ENCODE measurements at regions not wholly inside any gene's neighbourhood (a gene's known extent, or its start where the extent isn't known, plus 50 kb on each side); places are given as distances from the start of the nearest gene placed in this dataset.
A peak's percentile ranks its signal among the peaks of the same experiment; 100 is the strongest.
"Not testable (repeated sequence)": the region's sequence is repeated elsewhere in the genome, so short reads cannot be mapped to it uniquely, and the experiment has no call there.

DNA sequence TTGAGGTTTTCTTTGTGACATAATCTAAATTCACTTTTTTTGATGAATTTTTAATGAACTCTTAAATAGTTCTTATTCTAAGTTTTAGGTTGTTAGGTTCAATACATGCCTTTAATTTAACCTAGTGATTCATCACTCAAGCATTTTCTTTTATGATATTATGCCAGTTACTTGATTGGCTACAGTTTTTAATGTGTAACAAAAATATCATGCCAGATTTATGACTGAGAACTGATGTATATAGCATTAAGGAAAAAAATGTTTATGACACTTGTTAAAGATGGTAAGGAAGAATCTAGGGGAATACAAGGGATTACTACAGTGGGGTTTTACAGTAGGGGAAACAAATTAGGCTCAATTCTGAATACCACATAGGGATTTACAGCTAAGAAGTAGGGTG is 103.1 kb downstream of the VGLL3 start:
- Histone ChIP-seq H3K9ac (ENCODE audit: low read depth, low read length) (no peak overlapping the region), H3K4me3 (ENCODE audit: low read length) (no peak overlapping the region), H3K27me3 (ENCODE audit: insufficient read depth, low read length) (no peaks in the 10 kb centered on the region), H3K9me3 (ENCODE audit: insufficient read depth, low read depth, low read length) (no peaks in the 10 kb centered on the region; the same call in 1 of the 2 replicates), H3K4me1 (ENCODE audit: insufficient read depth, low read length) (peaks cover 26% of the 10 kb centered on the region; the same call in 1 of the 2 replicates), H3K27ac (ENCODE audit: low read length) (no peak overlapping the region), H3K36me3 (ENCODE audit: insufficient read depth, low read depth, low read length) (no peaks in the 10 kb centered on the region)

GRCh38 chr3:86880066-86880465 is 110.9 kb downstream of the VGLL3 start:
- Histone ChIP-seq H3K36me3 (ENCODE audit: insufficient read depth, low read depth, low read length) (no peaks in the 10 kb centered on the region), H3K4me1 (ENCODE audit: insufficient read depth, low read length) (peaks cover 9% of the 10 kb centered on the region; the same call in 1 of the 2 replicates), H3K27ac (ENCODE audit: low read length) (no peak overlapping the region), H3K9me3 (ENCODE audit: insufficient read depth, low read depth, low read length) (no peaks in the 10 kb centered on the region; the same call in 1 of the 2 replicates), H3K4me3 (ENCODE audit: low read length) (no peak overlapping the region), H3K27me3 (ENCODE audit: insufficient read depth, low read length) (no peaks in the 10 kb centered on the region), H3K9ac (ENCODE audit: low read depth, low read length) (no peak overlapping the region)

GRCh38 chr3:86876504-86877181 is 114.3 kb downstream of the VGLL3 start:
- not testable (repeated sequence) for H3K27me3 ChIP-seq (ENCODE audit: insufficient read depth, low read length); H3K36me3 ChIP-seq (ENCODE audit: insufficient read depth, low read depth, low read length); H3K9me3 ChIP-seq (ENCODE audit: insufficient read depth, low read depth, low read length); H3K4me1 ChIP-seq (ENCODE audit: insufficient read depth, low read length)
- Histone ChIP-seq H3K9ac (ENCODE audit: low read depth, low read length) (peak overlapping the region; percentile 39; the same call in 1 of the 2 replicates), H3K27ac (ENCODE audit: low read length) (peak overlapping the region; percentile 43), H3K4me3 (ENCODE audit: low read length) (peak overlapping the region; percentile 42)

DNA sequence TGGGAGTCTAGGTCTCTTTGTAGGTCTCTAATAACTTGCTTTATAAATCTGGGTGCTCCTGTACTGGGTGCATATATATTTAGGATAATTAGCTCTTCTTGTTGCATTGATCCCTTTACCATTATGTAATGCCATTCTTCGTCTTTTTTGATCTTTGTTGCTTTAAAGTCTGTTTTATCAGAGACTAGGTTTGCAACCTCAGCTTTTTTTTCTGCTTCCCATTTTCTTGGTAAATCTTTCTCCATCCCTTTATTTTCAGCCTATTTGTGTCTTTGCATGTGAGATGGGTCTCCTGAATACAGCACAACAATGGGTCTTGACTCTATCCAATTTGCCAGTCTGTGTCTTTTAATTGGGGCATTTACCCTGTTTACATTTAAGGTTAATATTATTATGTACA is 116.2 kb downstream of the VGLL3 start:
- H3K9me3 ChIP-seq (ENCODE audit: insufficient read depth, low read depth, low read length); H3K9ac ChIP-seq (ENCODE audit: low read depth, low read length); H3K4me1 ChIP-seq (ENCODE audit: insufficient read depth, low read length); H3K4me3 ChIP-seq (ENCODE audit: low read length); H3K27me3 ChIP-seq (ENCODE audit: insufficient read depth, low read length); H3K36me3 ChIP-seq (ENCODE audit: insufficient read depth, low read depth, low read length); H3K27ac ChIP-seq (ENCODE audit: low read length): not testable (repeated sequence)

DNA sequence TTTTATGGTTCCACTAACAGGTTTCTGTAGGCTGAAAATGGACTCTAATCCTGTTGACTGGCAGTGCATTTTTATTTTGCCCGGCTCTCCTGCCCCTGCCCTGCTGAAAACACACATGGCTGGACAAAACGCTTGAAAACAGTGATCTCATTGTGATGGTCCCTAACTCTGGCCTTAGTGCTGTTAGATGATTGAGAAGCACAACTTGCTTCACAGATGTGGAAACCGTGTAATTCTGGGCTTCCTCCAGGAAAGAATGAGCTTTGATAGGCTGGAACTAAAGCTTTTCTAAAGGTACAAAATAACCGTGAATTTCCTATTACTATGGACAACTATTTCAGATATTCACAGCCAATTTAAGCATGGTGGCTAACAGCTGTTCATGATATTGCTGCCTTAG is 121.4 kb downstream of the VGLL3 start:
- Histone ChIP-seq H3K9ac (ENCODE audit: low read depth, low read length) (no peak overlapping the region), H3K27ac (ENCODE audit: low read length) (no peak overlapping the region), H3K4me3 (ENCODE audit: low read length) (no peak overlapping the region), H3K36me3 (ENCODE audit: insufficient read depth, low read depth, low read length) (no peaks in the 10 kb centered on the region), H3K9me3 (ENCODE audit: insufficient read depth, low read depth, low read length) (no peaks in the 10 kb centered on the region), H3K27me3 (ENCODE audit: insufficient read depth, low read length) (no peaks in the 10 kb centered on the region), H3K4me1 (ENCODE audit: insufficient read depth, low read length) (no peaks in the 10 kb centered on the region)

DNA sequence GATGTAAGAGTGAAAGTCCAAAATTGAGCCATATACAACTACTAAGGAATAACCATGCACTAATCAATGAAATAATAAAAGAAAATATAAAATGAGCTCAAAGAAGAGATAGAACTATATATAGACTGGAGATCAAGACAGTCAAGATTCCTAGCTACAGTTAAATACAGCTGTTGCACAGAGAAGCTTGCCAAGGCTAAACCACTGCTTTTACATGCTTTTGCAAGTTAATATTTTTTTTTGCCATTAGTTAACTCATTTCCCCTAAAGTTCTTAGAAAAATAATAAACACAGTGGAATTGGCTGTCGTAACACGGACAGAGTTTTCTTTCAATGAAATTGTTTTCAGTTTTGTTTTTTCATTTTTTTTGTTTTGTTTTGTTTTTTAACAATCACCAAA is 123.0 kb downstream of the VGLL3 start:
- Histone ChIP-seq H3K4me1 (ENCODE audit: insufficient read depth, low read length) (no peaks in the 10 kb centered on the region), H3K9me3 (ENCODE audit: insufficient read depth, low read depth, low read length) (peaks cover 11% of the 10 kb centered on the region; the same call in 1 of the 2 replicates), H3K27ac (ENCODE audit: low read length) (no peak overlapping the region), H3K36me3 (ENCODE audit: insufficient read depth, low read depth, low read length) (no peaks in the 10 kb centered on the region), H3K9ac (ENCODE audit: low read depth, low read length) (no peak overlapping the region), H3K27me3 (ENCODE audit: insufficient read depth, low read length) (no peaks in the 10 kb centered on the region), H3K4me3 (ENCODE audit: low read length) (no peak overlapping the region)

DNA sequence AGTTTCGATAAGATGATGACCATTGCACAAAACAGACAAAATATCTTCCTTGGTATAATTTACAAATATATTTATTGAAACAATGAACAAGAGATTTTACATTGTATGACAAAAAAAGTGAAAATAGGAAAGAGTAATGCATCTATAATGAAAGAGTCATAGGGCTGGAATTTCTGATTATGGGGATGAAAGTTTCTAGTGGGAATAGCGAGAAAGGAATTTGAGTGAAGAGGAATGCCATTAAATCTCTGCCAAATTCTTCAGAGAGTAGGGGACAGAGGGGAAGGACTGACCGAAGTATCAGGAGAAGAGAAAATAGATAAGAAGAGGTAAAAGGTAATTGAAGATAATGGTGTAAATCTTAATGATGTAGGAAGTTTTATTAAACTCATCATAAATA is 125.4 kb downstream of the VGLL3 start:
- H3K36me3 ChIP-seq (ENCODE audit: insufficient read depth, low read depth, low read length): no peaks in the 10 kb centered on the region
- H3K27me3 ChIP-seq (ENCODE audit: insufficient read depth, low read length): no peaks in the 10 kb centered on the region
- no peak overlapping the region for H3K9ac ChIP-seq (ENCODE audit: low read depth, low read length)
- H3K9me3 ChIP-seq (ENCODE audit: insufficient read depth, low read depth, low read length): peaks cover 18% of the 10 kb centered on the region; the same call in 1 of the 2 replicates
- no peaks in the 10 kb centered on the region for H3K4me1 ChIP-seq (ENCODE audit: insufficient read depth, low read length)
- no peak overlapping the region for H3K4me3 ChIP-seq (ENCODE audit: low read length)
- H3K27ac ChIP-seq (ENCODE audit: low read length): no peak overlapping the region

DNA sequence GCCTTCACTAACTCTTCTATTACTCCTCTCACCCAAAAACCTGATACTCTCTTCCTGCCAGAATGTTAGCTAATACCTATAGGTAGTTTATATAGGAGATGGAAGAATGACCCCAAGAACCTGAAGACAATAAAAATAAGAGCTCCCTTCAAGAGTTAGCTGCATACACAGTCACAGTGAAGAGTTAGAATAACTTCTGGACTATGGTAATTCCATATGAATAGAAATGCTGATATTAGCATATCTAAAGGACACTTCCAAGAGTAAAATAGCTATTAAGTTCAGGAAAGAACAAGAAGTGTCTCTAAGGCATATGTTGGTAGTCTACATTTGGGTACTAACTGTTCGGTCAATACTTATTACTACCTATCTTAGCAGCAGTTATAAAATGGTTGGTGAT is 134.2 kb downstream of the VGLL3 start:
- Histone ChIP-seq H3K27me3 (ENCODE audit: insufficient read depth, low read length) (no peaks in the 10 kb centered on the region), H3K9me3 (ENCODE audit: insufficient read depth, low read depth, low read length) (no peaks in the 10 kb centered on the region), H3K36me3 (ENCODE audit: insufficient read depth, low read depth, low read length) (no peaks in the 10 kb centered on the region), H3K27ac (ENCODE audit: low read length) (no peak overlapping the region), H3K4me3 (ENCODE audit: low read length) (no peak overlapping the region), H3K9ac (ENCODE audit: low read depth, low read length) (no peak overlapping the region), H3K4me1 (ENCODE audit: insufficient read depth, low read length) (no peaks in the 10 kb centered on the region; the same call in 1 of the 2 replicates)

DNA sequence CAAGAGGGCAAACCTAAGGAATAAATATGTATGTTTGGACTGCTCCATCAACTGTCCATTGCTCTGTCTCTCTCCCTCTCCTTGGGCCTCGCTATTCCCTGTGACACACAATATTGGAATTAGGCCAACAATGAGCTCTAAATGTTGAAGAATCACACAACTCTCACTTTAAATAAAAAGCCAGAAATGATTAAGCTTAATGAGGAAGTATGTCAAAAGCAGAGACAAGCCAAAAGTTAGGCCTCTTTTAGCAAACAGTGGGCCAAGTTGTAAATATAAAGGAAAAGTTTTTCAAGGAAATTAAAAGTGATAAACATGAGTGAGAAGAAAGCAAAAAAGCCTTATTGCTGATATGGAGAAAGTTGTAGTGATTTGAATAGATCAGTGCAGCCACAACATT is 141.0 kb downstream of the VGLL3 start:
- H3K9me3 ChIP-seq (ENCODE audit: insufficient read depth, low read depth, low read length): 0 out of 2 replicates have a peak, but pooled peaks cover 4% of the 10 kb centered on the region
- no peaks in the 10 kb centered on the region for H3K36me3 ChIP-seq (ENCODE audit: insufficient read depth, low read depth, low read length)
- H3K27ac ChIP-seq (ENCODE audit: low read length): no peak overlapping the region
- no peak overlapping the region for H3K9ac ChIP-seq (ENCODE audit: low read depth, low read length)
- no peaks in the 10 kb centered on the region for H3K4me1 ChIP-seq (ENCODE audit: insufficient read depth, low read length)
- H3K4me3 ChIP-seq (ENCODE audit: low read length): no peak overlapping the region
- no peaks in the 10 kb centered on the region for H3K27me3 ChIP-seq (ENCODE audit: insufficient read depth, low read length)

DNA sequence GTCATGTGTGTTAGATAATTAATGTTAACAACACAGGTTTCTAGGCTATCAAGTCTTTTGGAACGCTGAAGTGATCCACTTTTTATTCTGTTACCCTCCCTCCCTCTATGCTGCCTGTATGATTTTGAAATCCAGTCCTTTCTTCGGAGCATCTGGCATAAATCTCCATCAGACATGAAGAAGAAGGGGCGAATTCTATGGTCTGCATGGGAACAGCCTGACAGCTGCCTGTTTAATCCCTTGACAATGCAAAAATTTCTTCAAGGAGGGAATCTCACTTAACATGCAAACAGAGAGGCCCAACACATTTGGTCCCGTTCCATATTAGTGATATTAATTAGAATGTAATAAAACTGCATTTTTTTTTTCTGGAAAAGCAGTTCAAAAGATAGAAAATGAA is 145.2 kb downstream of the VGLL3 start:
- Histone ChIP-seq H3K36me3 (ENCODE audit: insufficient read depth, low read depth, low read length) (no peaks in the 10 kb centered on the region), H3K4me3 (ENCODE audit: low read length) (no peak overlapping the region), H3K4me1 (ENCODE audit: insufficient read depth, low read length) (no peaks in the 10 kb centered on the region), H3K27ac (ENCODE audit: low read length) (no peak overlapping the region), H3K9ac (ENCODE audit: low read depth, low read length) (no peak overlapping the region), H3K27me3 (ENCODE audit: insufficient read depth, low read length) (no peaks in the 10 kb centered on the region), H3K9me3 (ENCODE audit: insufficient read depth, low read depth, low read length) (0 out of 2 replicates have a peak, but pooled peaks cover 1% of the 10 kb centered on the region)

GRCh38 chr3:86838927-86839326 is 152.0 kb downstream of the VGLL3 start:
- Histone ChIP-seq H3K27ac (ENCODE audit: low read length) (no peak overlapping the region), H3K4me1 (ENCODE audit: insufficient read depth, low read length) (no peaks in the 10 kb centered on the region)

GRCh38 chr3:86837871-86838270 is 153.1 kb downstream of the VGLL3 start:
- Histone ChIP-seq H3K9ac (ENCODE audit: low read depth, low read length) (no peak overlapping the region), H3K36me3 (ENCODE audit: insufficient read depth, low read depth, low read length) (no peaks in the 10 kb centered on the region), H3K27me3 (ENCODE audit: insufficient read depth, low read length) (no peaks in the 10 kb centered on the region), H3K4me1 (ENCODE audit: insufficient read depth, low read length) (no peaks in the 10 kb centered on the region), H3K27ac (ENCODE audit: low read length) (no peak overlapping the region), H3K9me3 (ENCODE audit: insufficient read depth, low read depth, low read length) (no peaks in the 10 kb centered on the region), H3K4me3 (ENCODE audit: low read length) (no peak overlapping the region)

More at GRCh38 chr3:86838927-86839326, 152.0 kb downstream of the VGLL3 start:
- no peak overlapping the region for H3K4me3 ChIP-seq (ENCODE audit: low read length)
- no peak overlapping the region for H3K9ac ChIP-seq (ENCODE audit: low read depth, low read length)
- H3K36me3 ChIP-seq (ENCODE audit: insufficient read depth, low read depth, low read length): no peaks in the 10 kb centered on the region
- H3K9me3 ChIP-seq (ENCODE audit: insufficient read depth, low read depth, low read length): no peaks in the 10 kb centered on the region
- no peaks in the 10 kb centered on the region for H3K27me3 ChIP-seq (ENCODE audit: insufficient read depth, low read length)
